Hepatocyte (in vitro differentiated cells): ENCODE measurements at regions not wholly inside any gene's neighbourhood (a gene's known extent, or its start where the extent isn't known, plus 50 kb on each side); places are given as distances from the start of the nearest gene placed in this dataset.
A peak's percentile ranks its signal among the peaks of the same experiment; 100 is the strongest.

ENCODE experiments used
- DNase-seq: peaks from one replicate; pipeline ENCODE4 v3.0.0-alpha.2; 2016; ENCODE audit warnings: low spot score
- H2AFZ ChIP-seq: fragments of 200-600 bp; sonication (generic); 2 replicates; pipeline ENCODE4 v1.6.0; 2016; ENCODE audit warnings: antibody characterized with exemption, mild to moderate bottlenecking
- H3K27ac ChIP-seq: fragments of 200-600 bp; sonication (generic); 2 replicates; pipeline ENCODE4 v1.5.1; 2016; ENCODE audit warnings: mild to moderate bottlenecking
- H3K27me3 ChIP-seq: fragments of 200-600 bp; sonication (generic); 2 replicates; pipeline ENCODE4 v1.6.1; 2016
- H3K36me3 ChIP-seq: fragments of 200-600 bp; sonication (generic); replicated peaks from 2 replicates; pipeline ENCODE4 v1.5.1; 2016; ENCODE audit warnings: low read depth; ENCODE audit not compliant: insufficient read depth
- H3K4me1 ChIP-seq: fragments of 200-600 bp; sonication (generic); 2 replicates; pipeline ENCODE4 v1.5.1; 2016; ENCODE audit warnings: mild to moderate bottlenecking, moderate library complexity; ENCODE audit not compliant: insufficient read depth
- H3K4me2 ChIP-seq: fragments of 200-600 bp; sonication (generic); 2 replicates; pipeline ENCODE4 v1.6.0; 2016
- H3K4me3 ChIP-seq: fragments of 200-600 bp; sonication (generic); 2 replicates; pipeline ENCODE4 v1.5.1; 2016; ENCODE audit warnings: mild to moderate bottlenecking
- H3K79me2 ChIP-seq: fragments of 200-600 bp; sonication (generic); 2 replicates; pipeline ENCODE4 v1.6.0; 2017; ENCODE audit warnings: mild to moderate bottlenecking
- H3K9me2 ChIP-seq: fragments of 200-600 bp; sonication (generic); replicated peaks from 2 replicates; pipeline ENCODE4 v1.6.0; 2017; ENCODE audit warnings: mild to moderate bottlenecking; ENCODE audit not compliant: insufficient read depth
- H3K9me3 ChIP-seq: fragments of 200-600 bp; sonication (generic); 2 replicates; pipeline ENCODE4 v1.5.1; 2016; ENCODE audit warnings: low read depth, mild to moderate bottlenecking
- H4K20me1 ChIP-seq: fragments of 200-600 bp; sonication (generic); 2 replicates; pipeline ENCODE4 v1.6.0; 2016; ENCODE audit warnings: mild to moderate bottlenecking; ENCODE audit not compliant: insufficient read depth, poor library complexity, severe bottlenecking
- CTCF ChIP-seq: fragments of 200-600 bp; sonication (generic); IDR thresholded peaks from 2 replicates; pipeline ENCODE4 v1.5.1; 2016; ENCODE audit warnings: antibody characterized with exemption, mild to moderate bottlenecking; ENCODE audit not compliant: poor library complexity
- EZH2 ChIP-seq: fragments of 200-600 bp; sonication (generic); IDR thresholded peaks from 2 replicates; pipeline ENCODE4 v1.6.1; 2016; ENCODE audit warnings: antibody characterized with exemption, mild to moderate bottlenecking, borderline replicate concordance
- EZH2phosphoT487 ChIP-seq: fragments of 200-600 bp; sonication (generic); IDR thresholded peaks from one replicate; pipeline ENCODE4 v1.6.1; 2018; ENCODE audit warnings: antibody characterized with exemption, mild to moderate bottlenecking, low read depth, moderate library complexity; ENCODE audit not compliant: unreplicated experiment, severe bottlenecking
- WGBS: methylation state at CpG from one replicate; pipeline ENCODE4 v1.1.6; 2016; ENCODE audit warnings: low lambda C conversion rate; ENCODE audit errors: missing lambda C conversion rate; 5-methylcytosine and 5-hydroxymethylcytosine counted together

GRCh38 chr14:76647697-76648298 lies 113.5 kb upstream of the VASH1 start:
- Histone ChIP-seq H3K9me3 (no peaks in the 10 kb centered on the region), H3K27me3 (no peaks in the 10 kb centered on the region)
- TF ChIP-seq CTCF (peak; percentile 73), EZH2 (no peak)

GRCh38 chr14:76651410-76652055 lies 109.7 kb upstream of the VASH1 start:
- 54% methylated on average over 3 of the region's 3 CpGs for WGBS
- TF ChIP-seq EZH2phosphoT487, result no peak
- TF ChIP-seq EZH2, result no peak
- no peak for TF ChIP-seq CTCF

More at GRCh38 chr14:76647697-76648298, 113.5 kb upstream of the VASH1 start:
- 78% methylated on average over 7 of the region's 7 CpGs for WGBS
- no peak overlapping the region for H3K4me3 ChIP-seq
- H3K4me1 ChIP-seq, result no peaks in the 10 kb centered on the region
- H2AFZ ChIP-seq, result no peak overlapping the region
- H3K4me2 ChIP-seq, result no peak overlapping the region
- H3K27ac ChIP-seq, result no peak overlapping the region
- H3K36me3 ChIP-seq, result no peaks in the 10 kb centered on the region
- H3K79me2 ChIP-seq, result no peaks in the 10 kb centered on the region
- H4K20me1 ChIP-seq, result no peaks in the 10 kb centered on the region
- H3K9me2 ChIP-seq, result no peaks in the 10 kb centered on the region
- peak; percentile 84 for DNase-seq

GRCh38 chr14:76653875-76654572 lies 107.2 kb upstream of the VASH1 start:
- Histone ChIP-seq H4K20me1 (no peaks in the 10 kb centered on the region), H3K27ac (no peak overlapping the region), H3K36me3 (no peaks in the 10 kb centered on the region), H2AFZ (no peak overlapping the region), H3K4me3 (no peak overlapping the region), H3K4me2 (no peak overlapping the region), H3K79me2 (no peaks in the 10 kb centered on the region), H3K4me1 (peaks cover 5% of the 10 kb centered on the region), H3K9me3 (peaks cover 4% of the 10 kb centered on the region), H3K9me2 (no peaks in the 10 kb centered on the region), H3K27me3 (no peaks in the 10 kb centered on the region)
- WGBS, result 52% methylated on average over 8 of the region's 8 CpGs
- TF ChIP-seq EZH2, result no peak
- TF ChIP-seq EZH2phosphoT487, result no peak
- TF ChIP-seq CTCF, result no peak
- peak; percentile 23 for DNase-seq

More at GRCh38 chr14:76651410-76652055, 109.7 kb upstream of the VASH1 start:
- Histone ChIP-seq H3K9me3 (no peaks in the 10 kb centered on the region), H3K27ac (no peak overlapping the region), H3K4me2 (no peak overlapping the region), H4K20me1 (no peaks in the 10 kb centered on the region), H3K27me3 (no peaks in the 10 kb centered on the region), H3K4me3 (no peak overlapping the region), H3K36me3 (no peaks in the 10 kb centered on the region), H3K79me2 (no peaks in the 10 kb centered on the region), H2AFZ (no peak overlapping the region), H3K9me2 (no peaks in the 10 kb centered on the region), H3K4me1 (peaks cover 5% of the 10 kb centered on the region)
- no peak for DNase-seq
